ENCODE measurements at regions not wholly inside any gene's neighbourhood (a gene's known extent, or its start where the extent isn't known, plus 50 kb on each side); places are given as distances from the start of the nearest gene placed in this dataset.

- WGBS (ENCODE audit: extremely low coverage, insufficient read length, low lambda C conversion rate), result no CpG with 5 or more reads among the region's 3 CpGs
- Histone ChIP-seq H3K79me1 (ENCODE audit: insufficient read depth, low read depth, low read length, poor library complexity, severe bottlenecking) (no peaks in the 10 kb centered on the region), H3K4me2 (ENCODE audit: insufficient read depth, insufficient read length, low read length) (no peak overlapping the region), H3K18ac (ENCODE audit: insufficient read length, low read depth, low read length) (no peak overlapping the region), H3K14ac (ENCODE audit: insufficient read depth, low read length) (no peak overlapping the region), H4K5ac (ENCODE audit: insufficient read length, low read depth, low read length) (no peak overlapping the region), H3K4me1 (ENCODE audit: insufficient read depth, low read length) (no peaks in the 10 kb centered on the region), H3K56ac (ENCODE audit: insufficient read length, low read depth, low read length) (no peak overlapping the region), H3K23me2 (ENCODE audit: insufficient read length, low read depth, low read length, poor library complexity, severe bottlenecking) (no peaks in the 10 kb centered on the region), H3K9ac (ENCODE audit: extremely low read depth, insufficient read length, low read length) (no peak overlapping the region), H3K27me3 (ENCODE audit: insufficient read depth, low read length) (no peaks in the 10 kb centered on the region), H3K4ac (ENCODE audit: low read depth, low read length) (no peak overlapping the region), H4K91ac (ENCODE audit: insufficient read length, low read depth, low read length) (no peak overlapping the region), H3K9me3 (ENCODE audit: control insufficient read depth, low read depth, low read length) (no peaks in the 10 kb centered on the region), H3K23ac (ENCODE audit: insufficient read length, low read depth, low read length) (no peak overlapping the region), H2BK120ac (ENCODE audit: low read depth, low read length, poor library complexity, severe bottlenecking) (no peak overlapping the region), H2AFZ (ENCODE audit: low read length) (no peak overlapping the region), H2BK12ac (ENCODE audit: insufficient read length, low read depth, low read length) (no peak overlapping the region), H3K27ac (ENCODE audit: insufficient read length, low read depth, low read length) (no peak overlapping the region), H4K20me1 (ENCODE audit: control insufficient read depth, insufficient read depth, insufficient read length) (no peaks in the 10 kb centered on the region), H2AK5ac (ENCODE audit: insufficient read length, low read length) (no peak overlapping the region), H4K8ac (replicated peaks; ENCODE audit: insufficient read length, low read depth, low read length) (no peak overlapping the region), H2BK15ac (ENCODE audit: low read depth, low read length) (no peak overlapping the region), H3T11ph (ENCODE audit: low read length) (no peak overlapping the region), H2BK20ac (ENCODE audit: low read depth, low read length, poor library complexity, severe bottlenecking) (no peak overlapping the region), H2BK5ac (ENCODE audit: insufficient read length, low read length) (no peak overlapping the region), H3K79me2 (ENCODE audit: insufficient read depth, low read length) (no peaks in the 10 kb centered on the region)
- no peaks in the 10 kb centered on the region for H3K36me3 Mint-ChIP-seq (ENCODE audit: insufficient read depth in 1 of 3, low read depth in 3 of 3)
- peaks cover 16 to 19% of the 10 kb centered on the region in 2 experiments for H3K4me1 Mint-ChIP-seq
- no peak for TF ChIP-seq CTCF (conservative IDR thresholded peaks at IDR 0.05)
- H3K9me3 Mint-ChIP-seq, result no peaks in the 10 kb centered on the region
- H3K27ac Mint-ChIP-seq, result no peak overlapping the region
- no peak for DNase-seq
- no peak overlapping the region for H3K4me3 Mint-ChIP-seq
- H3K27me3 Mint-ChIP-seq (ENCODE audit: low read depth), result peaks cover 50% of the 10 kb centered on the region
Measured at GRCh38 chr1:55526716-55527115, 311.6 kb upstream of the USP24 start.

Data from H9 (cell line).